NCI-H345 (cell line): ENCODE measurements at regions not wholly inside any gene's neighbourhood (a gene's known extent, or its start where the extent isn't known, plus 50 kb on each side); places are given as distances from the start of the nearest gene placed in this dataset.

Source experiments
- DNase-seq: peaks from one replicate; lab custom pipeline; 2025; lab: John Stamatoyannopoulos, UW

- DNase-seq, result no peak
These were observed 106.8 kb downstream of the ZBTB18 start for GRCh38 chr1:244157731-244158438.

GRCh38 chr1:244159646-244160045 is 108.6 kb downstream of the ZBTB18 start:
- DNase-seq, result no peak

- DNase-seq, result no peak
These were observed 109.6 kb downstream of the ZBTB18 start for GRCh38 chr1:244160455-244161235.

GRCh38 chr1:244161236-244161510 is 110.1 kb downstream of the ZBTB18 start:
- no peak for DNase-seq

- DNase-seq, result no peak
These were observed 111.9 kb downstream of the ZBTB18 start for GRCh38 chr1:244162786-244163530.

GRCh38 chr1:244163861-244164510 is 112.9 kb downstream of the ZBTB18 start:
- no peak for DNase-seq

GRCh38 chr1:244164511-244164890 is 113.4 kb downstream of the ZBTB18 start:
- DNase-seq, result no peak

- DNase-seq, result no peak
These were observed 113.9 kb downstream of the ZBTB18 start for GRCh38 chr1:244165021-244165420.

GRCh38 chr1:244165701-244166100 is 114.6 kb downstream of the ZBTB18 start:
- DNase-seq, result no peak

- no peak for DNase-seq
These were observed 120.3 kb downstream of the ZBTB18 start for GRCh38 chr1:244171241-244171985.

- DNase-seq, result no peak
These were observed 122.2 kb downstream of the ZBTB18 start for GRCh38 chr1:244173240-244173639.

GRCh38 chr1:244173769-244174168 is 122.7 kb downstream of the ZBTB18 start:
- DNase-seq, result no peak

- no peak for DNase-seq
These were observed 123.9 kb downstream of the ZBTB18 start for GRCh38 chr1:244174922-244175521.

- no peak for DNase-seq
These were observed 125.1 kb downstream of the ZBTB18 start for GRCh38 chr1:244176201-244176600.

- DNase-seq, result no peak
These were observed 129.2 kb downstream of the ZBTB18 start for GRCh38 chr1:244180256-244180655.

GRCh38 chr1:244181867-244182266 is 130.8 kb downstream of the ZBTB18 start:
- no peak for DNase-seq

GRCh38 chr1:244183037-244183436 is 132.0 kb downstream of the ZBTB18 start:
- DNase-seq, result no peak

GRCh38 chr1:244186372-244186771 is 135.3 kb downstream of the ZBTB18 start:
- no peak for DNase-seq

- DNase-seq, result peak; percentile 7
These were observed 136.2 kb downstream of the ZBTB18 start for GRCh38 chr1:244187310-244187709.

- no peak for DNase-seq
These were observed 140.5 kb downstream of the ZBTB18 start for GRCh38 chr1:244191581-244191980.

GRCh38 chr1:244192325-244192724 is 141.2 kb downstream of the ZBTB18 start:
- no peak for DNase-seq
